ENCODE measurements at regions not wholly inside any gene's neighbourhood (a gene's known extent, or its start where the extent isn't known, plus 50 kb on each side); places are given as distances from the start of the nearest gene placed in this dataset.
"Not testable (repeated sequence)": the region's sequence is repeated elsewhere in the genome, so short reads cannot be mapped to it uniquely, and the experiment has no call there.

DNA sequence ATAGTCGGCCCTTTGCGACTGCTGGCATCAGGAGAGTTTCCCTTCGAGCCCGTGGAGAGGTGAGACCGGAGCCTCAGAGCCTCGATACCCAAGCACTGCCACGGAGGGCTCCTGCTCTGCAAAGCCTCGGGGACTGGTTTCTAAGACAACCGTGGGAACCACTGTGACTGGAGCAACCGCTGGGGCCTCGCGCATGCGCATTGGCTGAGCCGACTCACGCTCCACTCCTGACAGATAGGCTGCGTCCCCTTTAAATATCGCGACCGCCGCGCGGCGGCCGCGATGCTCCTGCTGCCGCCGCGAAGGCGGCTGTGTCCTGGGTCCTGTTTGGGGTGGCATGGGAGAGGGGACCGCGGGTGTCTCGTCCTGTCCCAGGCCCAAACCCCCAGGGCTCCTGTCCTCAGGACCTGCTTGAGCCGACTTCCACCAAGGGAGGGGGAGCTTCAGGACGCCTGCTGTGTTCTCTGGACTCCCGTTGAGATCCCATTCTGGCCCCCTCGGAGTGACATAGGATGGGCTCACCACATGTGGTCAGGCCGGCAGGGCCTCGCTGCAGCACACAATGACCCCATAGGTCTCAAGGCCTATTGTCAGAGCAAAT lies 704.5 kb upstream of the TPTE start:
- H3K4me2 ChIP-seq (ENCODE audit: low read length); H4K20me1 ChIP-seq (ENCODE audit: control insufficient read depth, insufficient read depth, low read depth, low read length); H3K4me1 ChIP-seq (ENCODE audit: control insufficient read depth, low read length); H3K27me3 ChIP-seq (ENCODE audit: control insufficient read depth, low read length); H3K9me3 ChIP-seq (ENCODE audit: control insufficient read depth, insufficient read depth, low read length); H3F3A ChIP-seq (ENCODE audit: control insufficient read depth, insufficient read depth); H3K27ac ChIP-seq (ENCODE audit: low read depth, low read length); H3K36me3 ChIP-seq (ENCODE audit: control insufficient read depth, low read length); H3K9me2 ChIP-seq (replicated peaks; ENCODE audit: control insufficient read depth, low read length); H3K79me2 ChIP-seq (ENCODE audit: control insufficient read depth, low read length); H3K4me3 ChIP-seq (ENCODE audit: low read length): not testable (repeated sequence)

GRCh38 chr21:9817841-9818441 lies 703.4 kb upstream of the TPTE start:
- not testable (repeated sequence) for H3K27me3 ChIP-seq (ENCODE audit: control insufficient read depth, low read length); H3K9me2 ChIP-seq (replicated peaks; ENCODE audit: control insufficient read depth, low read length); H3K4me3 ChIP-seq (ENCODE audit: low read length); H3K79me2 ChIP-seq (ENCODE audit: control insufficient read depth, low read length); H3K9me3 ChIP-seq (ENCODE audit: control insufficient read depth, insufficient read depth, low read length); H3K4me2 ChIP-seq (ENCODE audit: low read length); H3K36me3 ChIP-seq (ENCODE audit: control insufficient read depth, low read length); H3F3A ChIP-seq (ENCODE audit: control insufficient read depth, insufficient read depth); H4K20me1 ChIP-seq (ENCODE audit: control insufficient read depth, insufficient read depth, low read depth, low read length); H3K4me1 ChIP-seq (ENCODE audit: control insufficient read depth, low read length); H3K27ac ChIP-seq (ENCODE audit: low read depth, low read length)

DNA sequence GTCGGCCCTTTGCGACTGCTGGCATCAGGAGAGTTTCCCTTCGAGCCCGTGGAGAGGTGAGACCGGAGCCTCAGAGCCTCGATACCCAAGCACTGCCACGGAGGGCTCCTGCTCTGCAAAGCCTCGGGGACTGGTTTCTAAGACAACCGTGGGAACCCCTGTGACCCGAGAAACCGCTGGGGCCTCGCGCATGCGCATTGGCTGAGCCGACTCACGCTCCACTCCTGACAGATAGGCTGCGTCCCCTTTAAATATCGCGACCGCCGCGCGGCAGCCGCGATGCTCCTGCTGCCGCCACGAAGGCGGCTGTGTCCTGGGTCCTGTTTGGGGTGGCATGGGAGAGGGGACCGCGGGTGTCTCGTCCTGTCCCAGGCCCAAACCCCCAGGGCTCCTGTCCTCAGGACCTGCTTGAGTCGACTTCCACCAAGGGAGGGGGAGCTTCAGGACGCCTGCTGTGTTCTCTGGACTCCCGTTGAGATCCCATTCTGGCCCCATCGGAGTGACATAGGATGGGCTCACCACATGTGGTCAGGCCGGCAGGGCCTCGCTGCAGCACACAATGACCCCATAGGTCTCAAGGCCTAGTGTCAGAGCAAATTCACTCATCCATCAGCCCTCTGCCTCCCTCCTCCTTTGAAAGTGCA lies 701.7 kb upstream of the TPTE start:
- not testable (repeated sequence) for H3K9me2 ChIP-seq (replicated peaks; ENCODE audit: control insufficient read depth, low read length); H3K4me3 ChIP-seq (ENCODE audit: low read length); H3K4me2 ChIP-seq (ENCODE audit: low read length); H4K20me1 ChIP-seq (ENCODE audit: control insufficient read depth, insufficient read depth, low read depth, low read length); H3K79me2 ChIP-seq (ENCODE audit: control insufficient read depth, low read length); H3K27ac ChIP-seq (ENCODE audit: low read depth, low read length); H3K9me3 ChIP-seq (ENCODE audit: control insufficient read depth, insufficient read depth, low read length); H3K4me1 ChIP-seq (ENCODE audit: control insufficient read depth, low read length); H3K27me3 ChIP-seq (ENCODE audit: control insufficient read depth, low read length); H3K36me3 ChIP-seq (ENCODE audit: control insufficient read depth, low read length); H3F3A ChIP-seq (ENCODE audit: control insufficient read depth, insufficient read depth)

DNA sequence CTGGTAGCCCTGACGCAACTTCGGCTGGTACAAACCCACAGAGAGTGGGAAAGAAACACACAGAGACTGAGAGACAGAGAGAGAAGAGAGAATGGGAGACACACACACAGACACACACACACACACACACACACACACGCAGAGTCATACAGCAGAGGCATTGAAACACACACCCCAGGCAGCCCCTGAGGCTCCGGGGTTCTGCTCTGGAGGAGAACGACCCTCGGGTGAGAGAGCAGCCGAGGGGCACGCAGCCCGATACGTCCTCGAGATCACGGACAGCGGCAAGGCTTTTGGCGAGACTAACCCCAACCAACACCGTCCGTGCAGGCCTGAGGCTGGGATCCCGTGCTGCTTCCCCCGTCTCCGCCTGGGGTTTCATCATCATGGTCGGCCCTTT lies 700.8 kb upstream of the TPTE start:
- H3K9me2 ChIP-seq (replicated peaks; ENCODE audit: control insufficient read depth, low read length); H3K27me3 ChIP-seq (ENCODE audit: control insufficient read depth, low read length); H3K4me2 ChIP-seq (ENCODE audit: low read length); H3K27ac ChIP-seq (ENCODE audit: low read depth, low read length); H3K36me3 ChIP-seq (ENCODE audit: control insufficient read depth, low read length); H3K9me3 ChIP-seq (ENCODE audit: control insufficient read depth, insufficient read depth, low read length); H3F3A ChIP-seq (ENCODE audit: control insufficient read depth, insufficient read depth); H3K4me3 ChIP-seq (ENCODE audit: low read length); H4K20me1 ChIP-seq (ENCODE audit: control insufficient read depth, insufficient read depth, low read depth, low read length); H3K79me2 ChIP-seq (ENCODE audit: control insufficient read depth, low read length); H3K4me1 ChIP-seq (ENCODE audit: control insufficient read depth, low read length): not testable (repeated sequence)

DNA sequence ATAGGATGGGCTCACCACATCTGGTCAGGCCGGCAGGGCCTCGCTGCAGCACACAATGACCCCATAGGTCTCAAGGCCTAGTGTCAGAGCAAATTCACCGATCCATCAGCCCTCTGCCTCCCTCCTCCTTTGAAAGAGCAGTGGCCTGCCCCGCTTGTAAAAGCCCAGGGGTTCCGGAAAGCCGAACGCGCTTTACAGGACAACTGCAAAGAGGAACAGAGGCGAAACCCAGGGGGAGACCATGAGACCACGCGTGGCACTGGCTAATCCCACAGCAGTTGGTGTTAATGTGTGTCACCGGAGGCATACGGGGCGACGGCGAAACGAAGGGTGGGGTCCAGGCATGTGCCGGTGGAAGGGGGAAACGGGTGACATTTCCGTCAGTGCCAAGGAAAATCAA lies 699.9 kb upstream of the TPTE start:
- H3K9me2 ChIP-seq (replicated peaks; ENCODE audit: control insufficient read depth, low read length); H3K36me3 ChIP-seq (ENCODE audit: control insufficient read depth, low read length); H3K9me3 ChIP-seq (ENCODE audit: control insufficient read depth, insufficient read depth, low read length); H3K27me3 ChIP-seq (ENCODE audit: control insufficient read depth, low read length); H3K4me3 ChIP-seq (ENCODE audit: low read length); H3K79me2 ChIP-seq (ENCODE audit: control insufficient read depth, low read length); H3K4me2 ChIP-seq (ENCODE audit: low read length); H3K27ac ChIP-seq (ENCODE audit: low read depth, low read length); H4K20me1 ChIP-seq (ENCODE audit: control insufficient read depth, insufficient read depth, low read depth, low read length); H3K4me1 ChIP-seq (ENCODE audit: control insufficient read depth, low read length); H3F3A ChIP-seq (ENCODE audit: control insufficient read depth, insufficient read depth): not testable (repeated sequence)

- not testable (repeated sequence) for H3K27me3 ChIP-seq (ENCODE audit: control insufficient read depth, low read length); H3K27ac ChIP-seq (ENCODE audit: low read depth, low read length); H3K4me2 ChIP-seq (ENCODE audit: low read length); H3K4me1 ChIP-seq (ENCODE audit: control insufficient read depth, low read length); H3K9me2 ChIP-seq (replicated peaks; ENCODE audit: control insufficient read depth, low read length); H4K20me1 ChIP-seq (ENCODE audit: control insufficient read depth, insufficient read depth, low read depth, low read length); H3K36me3 ChIP-seq (ENCODE audit: control insufficient read depth, low read length); H3K9me3 ChIP-seq (ENCODE audit: control insufficient read depth, insufficient read depth, low read length); H3K4me3 ChIP-seq (ENCODE audit: low read length); H3K79me2 ChIP-seq (ENCODE audit: control insufficient read depth, low read length); H3F3A ChIP-seq (ENCODE audit: control insufficient read depth, insufficient read depth)
These were observed 699.1 kb upstream of the TPTE start for GRCh38 chr21:9822093-9822820.

- H3K36me3 ChIP-seq (ENCODE audit: control insufficient read depth, low read length); H3K27me3 ChIP-seq (ENCODE audit: control insufficient read depth, low read length); H3K4me3 ChIP-seq (ENCODE audit: low read length); H3K9me2 ChIP-seq (replicated peaks; ENCODE audit: control insufficient read depth, low read length); H3K79me2 ChIP-seq (ENCODE audit: control insufficient read depth, low read length); H3K4me1 ChIP-seq (ENCODE audit: control insufficient read depth, low read length); H3K4me2 ChIP-seq (ENCODE audit: low read length); H3K27ac ChIP-seq (ENCODE audit: low read depth, low read length); H4K20me1 ChIP-seq (ENCODE audit: control insufficient read depth, insufficient read depth, low read depth, low read length); H3F3A ChIP-seq (ENCODE audit: control insufficient read depth, insufficient read depth); H3K9me3 ChIP-seq (ENCODE audit: control insufficient read depth, insufficient read depth, low read length): not testable (repeated sequence)
These were observed 697.9 kb upstream of the TPTE start for GRCh38 chr21:9823197-9824157.

Measured in DOHH2 (cell line).